Esophagus squamous epithelium (tissue), 5 donors: ENCODE measurements at regions not wholly inside any gene's neighbourhood (a gene's known extent, or its start where the extent isn't known, plus 50 kb on each side); places are given as distances from the start of the nearest gene placed in this dataset.

Experiments
- DNase-seq: peaks from one replicate; lab custom pipeline; 2025; lab: John Stamatoyannopoulos, UW
- H3K27ac ChIP-seq, 4 donors: fragments of 200-600 bp; sonication (generic); one replicate each; pipeline ENCODE4 v1.5.1; 2016 to 2019; ENCODE audit warnings: mild to moderate bottlenecking in 1 of 4
- H3K27me3 ChIP-seq, 4 donors: fragments of 200-600 bp; sonication (generic); 1 replicate in 3 of 4; 2 replicates in 1 of 4; pipeline versions ENCODE4 v1.5.1 to v1.6.0; 2017 to 2021; ENCODE audit warnings: antibody characterized with exemption in 1 of 4
- H3K36me3 ChIP-seq, 3 donors: fragments of 200-600 bp; sonication (generic); one replicate each; pipeline ENCODE4 v1.5.1; 2016 to 2019
- H3K4me1 ChIP-seq, 3 donors: fragments of 200-600 bp; sonication (generic); one replicate each; pipeline ENCODE4 v1.5.1; 2017 to 2019
- H3K4me3 ChIP-seq, 4 donors: fragments of 200-600 bp; sonication (generic); 1 replicate in 3 of 4; 2 replicates in 1 of 4; pipeline ENCODE4 v1.5.1; 2016 to 2019; ENCODE audit warnings: mild to moderate bottlenecking in 2 of 4, moderate library complexity in 1 of 4
- H3K9me3 ChIP-seq, 3 donors: fragments of 200-600 bp; sonication (generic); one replicate each; pipeline ENCODE4 v1.5.1; 2016 to 2019
- CTCF ChIP-seq, 6 experiments: fragments of 450-650 bp in 4 of 6; fragments of 200-600 bp in 2 of 6; sonication (generic) in 2 of 6; IDR thresholded peaks; one replicate each; pipeline ENCODE4 v1.5.1; 2016 to 2019; ENCODE audit warnings: antibody characterized with exemption in 6 of 6, mild to moderate bottlenecking in 4 of 6, moderate library complexity in 4 of 6
- POLR2A ChIP-seq, 4 donors: fragments of 450-650 bp; IDR thresholded peaks; one replicate each; pipeline ENCODE4 v1.6.1; 2017; ENCODE audit warnings: antibody characterized with exemption in 4 of 4, mild to moderate bottlenecking in 4 of 4, moderate library complexity in 3 of 4
- WGBS, 2 donors: methylation state at CpG; one replicate each; pipeline ENCODE4 v1.1.5; 2018; 5-methylcytosine and 5-hydroxymethylcytosine counted together
- intact Hi-C: fragments of 100-400 bp; cut with DNase I; formaldehyde crosslinking; loops from one replicate; pipeline ENCODE4 v1.15.0; 2022
- donor health status: DM: yes; HTN: yes; CAD: no.

- no peak for DNase-seq
- Histone ChIP-seq H3K27me3 (no peaks in the 10 kb centered on the region), H3K36me3 (no peaks in the 10 kb centered on the region), H3K4me3 (no peak overlapping the region), H3K4me1 (no peaks in the 10 kb centered on the region), H3K9me3 (no peaks in the 10 kb centered on the region), H3K27ac (no peak overlapping the region)
- WGBS, 2 donors, result 58 to 59% methylated on average over 1 of the region's 1 CpG
- intact Hi-C loops, result no loop called here
- TF ChIP-seq CTCF (IDR thresholded peaks at IDR 0.05), result no peak
- TF ChIP-seq POLR2A (IDR thresholded peaks at IDR 0.05), result no peak
These were observed 228.2 kb downstream of the TBL1XR1 start for GRCh38 chr3:176969066-176969465.

DNA sequence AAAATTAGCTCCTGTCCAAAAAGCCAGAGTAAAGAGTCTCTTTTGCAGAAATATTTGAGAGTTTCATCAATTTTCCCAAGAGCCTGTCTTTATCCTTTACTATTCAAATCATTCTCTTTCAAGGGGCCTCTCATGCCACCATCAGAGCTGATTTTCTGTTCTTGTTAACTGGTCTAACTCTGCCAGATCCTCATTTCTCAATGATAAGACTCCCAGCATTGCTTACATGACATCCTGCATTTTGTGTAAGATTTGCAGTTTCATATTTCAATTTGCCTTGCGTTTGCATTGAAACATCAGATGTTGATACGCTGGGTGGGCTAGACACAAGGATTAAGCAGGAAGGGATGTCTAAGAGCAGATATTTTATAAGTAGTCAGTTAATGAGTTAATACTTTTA lies 228.7 kb downstream of the TBL1XR1 start:
- no peak for TF ChIP-seq CTCF (IDR thresholded peaks at IDR 0.05)
- TF ChIP-seq POLR2A (IDR thresholded peaks at IDR 0.05), result no peak
- intact Hi-C loops, result no loop called here
- WGBS, 2 donors, result 86 to 98% methylated on average over 2 of the region's 2 CpGs
- Histone ChIP-seq H3K4me1 (no peaks in the 10 kb centered on the region), H3K27me3 (no peaks in the 10 kb centered on the region), H3K4me3 (no peak overlapping the region), H3K27ac (no peak overlapping the region), H3K36me3 (no peaks in the 10 kb centered on the region), H3K9me3 (no peaks in the 10 kb centered on the region)
- no peak for DNase-seq

- H3K9me3 ChIP-seq, result no peaks in the 10 kb centered on the region
- H3K27ac ChIP-seq, result no peak overlapping the region
- H3K36me3 ChIP-seq, result no peaks in the 10 kb centered on the region
- no peaks in the 10 kb centered on the region for H3K4me1 ChIP-seq
- no peak for DNase-seq
- intact Hi-C loops, result no loop called here
- H3K4me3 ChIP-seq, result no peak overlapping the region
- no peaks in the 10 kb centered on the region for H3K27me3 ChIP-seq
- TF ChIP-seq CTCF (IDR thresholded peaks at IDR 0.05) (no peak), POLR2A (IDR thresholded peaks at IDR 0.05) (no peak)
- WGBS, 2 donors, result 80 to 81% methylated on average over 3 of the region's 3 CpGs
These were observed 229.8 kb downstream of the TBL1XR1 start for GRCh38 chr3:176967522-176967921.

- no peak for DNase-seq
- intact Hi-C loops, result no loop called here
- TF ChIP-seq POLR2A (IDR thresholded peaks at IDR 0.05) (no peak), CTCF (IDR thresholded peaks at IDR 0.05) (no peak)
- no peaks in the 10 kb centered on the region for H3K36me3 ChIP-seq
- no peaks in the 10 kb centered on the region for H3K27me3 ChIP-seq
- 49 to 64% methylated on average over 5 of the region's 5 CpGs for WGBS, 2 donors
- H3K4me3 ChIP-seq, result no peak overlapping the region
- no peaks in the 10 kb centered on the region for H3K4me1 ChIP-seq
- H3K9me3 ChIP-seq, result no peaks in the 10 kb centered on the region
- no peak overlapping the region for H3K27ac ChIP-seq
These were observed 232.6 kb downstream of the TBL1XR1 start for GRCh38 chr3:176964661-176965060.

- no peak for TF ChIP-seq POLR2A (IDR thresholded peaks at IDR 0.05)
- TF ChIP-seq CTCF (IDR thresholded peaks at IDR 0.05), result no peak
- no peaks in the 10 kb centered on the region for H3K36me3 ChIP-seq
- H3K27ac ChIP-seq, result no peak overlapping the region
- H3K9me3 ChIP-seq, result no peaks in the 10 kb centered on the region
- H3K27me3 ChIP-seq, result no peaks in the 10 kb centered on the region
- intact Hi-C loops, result no loop called here
- H3K4me1 ChIP-seq, result no peaks in the 10 kb centered on the region
- no peak overlapping the region for H3K4me3 ChIP-seq
- no peak for DNase-seq
- 41 to 67% methylated on average over 2 of the region's 2 CpGs for WGBS, 2 donors
These were observed 235.4 kb downstream of the TBL1XR1 start for GRCh38 chr3:176961916-176962315.
